KBM-7 (cell line): ENCODE measurements at regions not wholly inside any gene's neighbourhood (a gene's known extent, or its start where the extent isn't known, plus 50 kb on each side); places are given as distances from the start of the nearest gene placed in this dataset.
"Not testable (repeated sequence)": the region's sequence is repeated elsewhere in the genome, so short reads cannot be mapped to it uniquely, and the experiment has no call there.

Experiments
- DNase-seq: peaks from one replicate; pipeline ENCODE4 v3.0.0-alpha.2; 2015
- in situ Hi-C: fragments of 300-500 bp; cut with MboI; formaldehyde crosslinking; loops from 2 replicates; pipeline ENCODE4 v1.14.3; 2020; ENCODE audit warnings: low sequenced_read_pairs, low pct_unique_long_range_greater_than_20kb, mixed read lengths

GRCh38 chr3:69500604-69501003 is 114.7 kb upstream of the FRMD4B start:
- in situ Hi-C loops, result no loop called here
- peak; percentile 58 for DNase-seq

GRCh38 chr3:69499899-69500421 is 114.1 kb upstream of the FRMD4B start:
- DNase-seq, result no peak

GRCh38 chr3:69499422-69499821 is 113.5 kb upstream of the FRMD4B start:
- DNase-seq, result no peak
- in situ Hi-C loops, result no loop called here

More at GRCh38 chr3:69499899-69500421, 114.1 kb upstream of the FRMD4B start:
- in situ Hi-C loops, result no loop called here

GRCh38 chr3:69496856-69497255 is 111.0 kb upstream of the FRMD4B start:
- in situ Hi-C loops, result no loop called here
- no peak for DNase-seq

- in situ Hi-C loops, result no loop called here
- no peak for DNase-seq
Observed at GRCh38 chr3:69494185-69494584, 108.3 kb upstream of the FRMD4B start.

- DNase-seq, result no peak
- in situ Hi-C loops, result no loop called here
Observed at GRCh38 chr3:69493157-69493556, 107.3 kb upstream of the FRMD4B start.

- no peak for DNase-seq
- in situ Hi-C loops, result no loop called here
Observed at GRCh38 chr3:69491975-69492374, 106.1 kb upstream of the FRMD4B start.

- DNase-seq, result no peak
- in situ Hi-C loops, result no loop called here
Observed at GRCh38 chr3:69490971-69491370, 105.1 kb upstream of the FRMD4B start.

GRCh38 chr3:69490235-69490634 is 104.3 kb upstream of the FRMD4B start:
- DNase-seq, result peak; percentile 39
- in situ Hi-C loops, result no loop called here

GRCh38 chr3:69488026-69488425 is 102.1 kb upstream of the FRMD4B start:
- no peak for DNase-seq
- in situ Hi-C loops, result no loop called here

GRCh38 chr3:69485489-69485888 is 99.6 kb upstream of the FRMD4B start:
- in situ Hi-C loops, result no loop called here
- no peak for DNase-seq

- in situ Hi-C loops, result no loop called here
- no peak for DNase-seq
Observed at GRCh38 chr3:69484507-69485393, 98.9 kb upstream of the FRMD4B start.

GRCh38 chr3:69483449-69483848 is 97.6 kb upstream of the FRMD4B start:
- DNase-seq, result no peak
- in situ Hi-C loops, result no loop called here

GRCh38 chr3:69480986-69481385 is 95.1 kb upstream of the FRMD4B start:
- DNase-seq, in situ Hi-C loops: not testable (repeated sequence)

- no peak for DNase-seq
- in situ Hi-C loops, result no loop called here
Observed at GRCh38 chr3:69474186-69474585, 88.3 kb upstream of the FRMD4B start.

GRCh38 chr3:69472093-69472492 is 86.2 kb upstream of the FRMD4B start:
- DNase-seq, result no peak
- in situ Hi-C loops, result no loop called here

- DNase-seq, result no peak
- in situ Hi-C loops, result no loop called here
Observed at GRCh38 chr3:69463531-69463930, 77.6 kb upstream of the FRMD4B start.

- in situ Hi-C loops, result no loop called here
- DNase-seq, result no peak
Observed at GRCh38 chr3:69462826-69463100, 76.9 kb upstream of the FRMD4B start.

- in situ Hi-C loops, result no loop called here
- no peak for DNase-seq
Observed at GRCh38 chr3:69462022-69462825, 76.3 kb upstream of the FRMD4B start.

GRCh38 chr3:69460034-69460433 is 74.1 kb upstream of the FRMD4B start:
- no peak for DNase-seq
- in situ Hi-C loops, result no loop called here
